ENCODE measurements at regions not wholly inside any gene's neighbourhood (a gene's known extent, or its start where the extent isn't known, plus 50 kb on each side); places are given as distances from the start of the nearest gene placed in this dataset.

DNA sequence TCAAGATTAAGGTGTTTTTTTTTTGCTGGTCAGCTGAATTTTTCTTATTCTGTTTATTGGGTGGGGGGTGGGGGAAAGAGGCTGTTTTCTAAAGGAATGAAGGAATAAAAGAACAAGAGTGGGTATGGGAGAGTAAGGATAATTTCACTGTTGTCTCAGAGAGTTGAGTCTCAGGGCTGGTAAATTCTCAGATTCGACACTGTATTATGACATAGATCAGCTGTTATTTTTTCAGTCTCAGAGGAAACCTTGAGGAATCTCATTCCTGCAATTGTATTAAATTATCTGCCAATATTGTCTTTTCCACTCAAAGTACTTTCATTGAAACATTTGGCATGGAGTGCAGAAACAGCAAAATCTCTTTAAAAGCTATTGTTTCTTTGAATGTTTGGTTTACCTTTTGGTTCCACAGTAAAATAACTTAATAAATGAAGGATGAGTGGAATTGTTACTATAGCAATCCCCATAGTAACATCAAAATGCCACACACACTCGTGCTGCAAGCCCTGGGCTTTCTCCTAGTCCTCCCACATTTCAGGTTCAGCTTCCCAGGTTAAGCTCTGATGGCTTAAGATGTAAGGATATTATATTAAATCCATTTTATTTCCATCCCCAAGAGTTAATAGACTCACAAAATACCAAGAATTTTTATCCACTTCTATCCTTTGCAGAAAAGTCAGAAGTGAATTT is 478.7 kb upstream of the TCF4 start:
- FAIRE-seq = no peak

DNA sequence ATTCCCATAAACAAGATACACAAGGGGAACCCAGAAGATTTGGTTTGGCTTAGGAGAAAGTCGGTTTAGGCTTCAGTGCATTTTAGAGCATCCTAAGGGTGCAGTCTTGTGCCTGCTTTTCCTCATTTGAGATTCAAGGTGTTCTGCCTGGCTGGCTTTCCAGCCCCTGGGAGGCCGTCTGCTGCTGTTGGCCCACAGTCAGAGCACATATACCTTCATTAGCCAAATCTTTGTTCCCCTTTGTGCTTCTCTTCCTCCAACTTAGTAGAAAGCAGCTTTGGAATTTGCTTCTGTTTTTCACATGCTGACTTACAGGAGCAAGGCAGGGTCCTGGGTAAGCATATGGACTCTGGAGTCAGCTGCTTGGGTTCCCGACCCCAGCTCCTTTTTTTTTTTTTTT is 477.1 kb upstream of the TCF4 start:
- FAIRE-seq = no peak

DNA sequence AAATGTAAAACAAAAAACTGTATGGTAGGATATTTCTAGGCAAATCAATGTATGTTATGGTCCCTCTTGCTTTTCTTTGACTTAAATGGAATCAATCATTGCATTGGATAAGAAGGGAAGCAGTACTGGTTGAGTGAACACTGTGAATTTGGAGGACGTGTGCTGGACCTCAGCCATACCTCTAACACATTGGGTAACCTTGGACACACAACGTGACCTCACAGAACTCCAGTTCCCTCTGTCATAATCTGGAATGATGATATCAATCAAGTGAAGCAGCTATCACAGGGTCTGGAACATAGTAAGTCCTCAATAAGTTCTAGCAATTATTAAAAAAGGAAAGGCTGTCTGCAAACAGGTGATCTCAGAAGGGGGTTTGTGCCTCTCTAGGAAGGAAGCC is 474.9 kb upstream of the TCF4 start:
- FAIRE-seq = no peak

DNA sequence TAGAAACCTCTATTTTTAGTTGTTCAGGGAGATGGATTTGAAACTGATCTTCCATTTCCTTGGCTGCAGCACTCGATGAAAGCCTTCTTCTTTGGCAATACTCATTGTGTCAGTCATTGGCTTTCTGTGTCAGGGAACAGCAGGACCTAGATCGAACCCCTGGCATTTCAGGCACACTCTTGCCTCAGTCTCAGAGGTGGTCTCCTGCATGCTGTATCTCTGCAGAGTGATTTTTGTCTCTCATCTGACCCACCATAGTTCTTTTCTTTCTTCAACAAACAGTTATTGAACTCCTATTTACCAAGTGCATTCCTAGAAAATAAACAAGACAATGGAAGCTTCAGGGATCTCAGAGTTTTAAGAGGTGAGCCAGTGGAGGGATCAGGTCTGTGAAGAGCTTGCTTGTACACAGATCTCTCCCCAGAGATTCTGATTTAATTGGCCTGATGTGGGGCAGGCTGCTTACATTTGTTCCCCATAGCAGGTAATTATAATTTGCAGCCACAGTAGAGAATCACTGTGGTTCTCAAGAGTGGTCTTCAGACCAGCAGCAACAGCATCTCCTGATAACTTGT is 473.1 kb upstream of the TCF4 start:
- no peak for FAIRE-seq

DNA sequence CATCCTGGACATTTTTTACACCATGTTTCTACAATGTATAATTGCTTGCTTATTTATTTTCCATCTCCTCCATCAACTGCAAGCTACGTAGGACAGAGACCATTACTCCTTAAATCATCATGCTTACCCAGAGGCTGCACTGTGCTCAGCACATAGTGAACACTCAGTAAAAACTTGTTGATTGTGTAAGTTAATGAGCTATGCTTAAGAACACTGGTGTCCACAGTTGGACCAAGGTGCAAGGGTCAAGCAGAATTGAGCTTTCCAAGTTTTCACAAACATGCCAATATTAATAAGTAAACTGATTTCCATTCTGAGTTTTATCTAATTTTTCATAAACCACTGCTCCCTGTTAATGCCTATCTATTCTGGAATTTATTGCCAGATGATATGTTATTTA is 464.2 kb upstream of the TCF4 start:
- FAIRE-seq = no peak

DNA sequence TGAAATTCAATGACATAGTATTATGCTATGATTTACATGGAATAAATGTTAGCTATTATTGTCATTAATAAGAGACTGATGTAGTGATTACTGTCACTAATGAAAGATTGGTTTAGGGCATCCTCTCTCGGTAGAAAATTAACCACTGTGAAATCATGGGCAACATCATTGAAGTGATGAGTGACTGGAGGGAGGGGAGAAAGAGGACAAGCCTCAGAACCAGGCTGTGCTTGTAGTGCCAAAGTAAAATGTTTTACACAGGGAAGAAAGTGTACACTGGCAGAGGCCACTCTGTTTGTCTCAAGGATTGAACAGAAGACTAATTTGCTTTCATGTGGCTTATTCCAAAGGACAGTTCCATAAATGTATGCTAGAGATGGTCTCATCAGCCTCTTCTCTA is 456.2 kb upstream of the TCF4 start:
- FAIRE-seq = no peak

DNA sequence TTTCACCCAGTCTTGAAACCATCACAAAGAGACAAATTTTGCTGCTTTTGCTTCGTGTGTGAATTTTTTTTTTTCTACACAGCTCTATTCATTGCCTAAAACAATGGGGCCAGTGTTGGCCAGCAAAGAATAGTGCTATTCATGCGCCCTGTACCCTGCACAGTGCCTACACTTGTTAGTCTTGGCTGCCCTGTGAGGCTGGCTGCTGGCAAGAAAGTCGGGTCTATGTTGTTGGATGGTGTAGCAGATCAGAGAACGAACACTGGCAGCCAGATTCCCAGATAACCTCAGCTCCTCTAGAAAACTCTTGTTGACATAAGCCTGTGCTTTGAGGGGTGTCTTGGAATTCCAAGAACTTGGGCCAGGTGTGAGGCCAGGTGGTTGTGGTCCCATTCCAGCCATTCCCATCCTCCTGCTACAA is 455.7 kb upstream of the TCF4 start:
- FAIRE-seq = no peak

DNA sequence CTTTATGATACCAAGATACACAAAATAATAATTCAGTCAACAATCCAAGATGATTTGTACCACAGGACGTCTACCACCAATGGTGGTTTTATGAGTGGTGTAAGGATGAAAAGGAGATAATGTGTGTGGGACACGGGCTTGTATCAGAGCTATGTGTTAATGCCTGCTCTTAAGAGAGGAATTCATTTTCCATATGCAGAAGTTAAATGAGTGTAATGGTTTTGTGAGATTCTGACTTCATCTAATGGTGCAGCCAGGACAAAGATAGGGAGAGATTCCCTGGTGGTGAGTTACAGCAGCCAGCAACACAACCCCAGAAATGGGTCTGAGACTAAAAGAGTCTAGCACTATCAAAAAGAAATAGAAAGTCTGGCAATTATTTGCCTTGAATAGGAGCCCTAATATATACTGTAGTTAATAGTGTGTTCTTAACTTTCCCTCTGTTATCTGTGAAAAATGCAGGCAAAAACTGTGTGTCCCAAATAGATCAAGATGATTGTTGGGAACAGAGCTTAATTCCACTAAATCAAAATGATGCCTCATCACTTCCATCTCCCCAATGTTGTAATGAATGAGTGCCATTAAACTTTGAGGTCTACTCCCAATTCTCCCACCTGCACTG is 455.0 kb upstream of the TCF4 start:
- no peak for FAIRE-seq

DNA sequence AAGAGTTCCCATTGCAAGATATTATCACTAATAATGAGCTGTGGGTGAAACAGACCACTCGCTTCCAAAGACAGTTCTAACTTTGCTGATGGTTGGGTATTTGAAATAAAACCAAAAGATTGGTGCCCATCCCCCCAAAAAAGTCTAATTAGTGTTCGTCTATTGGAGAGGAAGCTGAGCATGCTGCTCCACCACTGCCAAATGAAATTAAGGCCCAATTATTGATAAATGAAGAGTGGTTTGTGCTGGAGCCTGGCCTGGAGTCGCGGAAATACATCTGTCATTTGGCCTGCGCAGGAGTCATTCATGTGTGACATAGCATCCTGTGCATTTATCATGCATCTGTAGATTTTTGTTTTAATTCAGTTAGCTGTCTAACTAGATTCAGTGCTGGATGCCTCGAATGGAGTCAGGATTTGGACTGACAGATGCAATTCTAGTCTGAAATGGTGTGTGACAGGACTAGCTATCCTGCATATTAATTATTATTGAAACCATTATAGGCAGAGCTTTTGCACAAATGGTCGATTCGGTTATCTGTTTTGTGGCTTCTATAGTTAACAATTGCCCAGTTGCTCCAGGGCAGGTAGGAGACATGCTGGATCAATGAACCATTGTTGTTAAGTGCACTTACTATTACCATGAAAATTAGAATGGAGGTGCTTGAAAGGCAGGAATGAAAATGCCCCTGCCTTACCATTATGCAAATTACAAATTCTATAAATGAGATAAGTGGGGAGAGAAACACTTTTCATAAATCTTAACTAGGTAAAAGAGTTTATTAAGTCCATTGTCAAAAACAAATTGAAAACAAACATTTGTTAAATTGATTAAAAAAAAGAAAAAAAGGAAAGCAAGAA is 450.4 kb upstream of the TCF4 start:
- no peak for FAIRE-seq

DNA sequence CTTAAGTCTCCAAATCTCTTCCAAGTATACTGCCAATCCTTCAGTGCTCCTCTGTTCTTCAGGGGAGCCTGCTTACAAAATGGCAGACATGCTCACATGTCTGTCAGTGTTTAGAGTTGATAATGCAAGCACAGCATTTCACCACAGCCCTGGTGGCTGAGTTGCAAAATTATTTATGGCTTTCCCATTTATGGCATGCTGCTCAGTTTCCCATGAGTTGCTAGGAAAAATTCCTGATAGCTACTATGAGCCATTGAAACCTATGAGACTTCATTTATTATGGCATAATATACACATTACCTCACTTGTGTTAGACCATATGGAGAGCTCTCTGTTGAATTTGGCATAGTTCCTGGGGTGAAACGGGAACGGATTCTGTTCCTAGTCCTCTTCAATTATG is 448.7 kb upstream of the TCF4 start:
- no peak for FAIRE-seq

DNA sequence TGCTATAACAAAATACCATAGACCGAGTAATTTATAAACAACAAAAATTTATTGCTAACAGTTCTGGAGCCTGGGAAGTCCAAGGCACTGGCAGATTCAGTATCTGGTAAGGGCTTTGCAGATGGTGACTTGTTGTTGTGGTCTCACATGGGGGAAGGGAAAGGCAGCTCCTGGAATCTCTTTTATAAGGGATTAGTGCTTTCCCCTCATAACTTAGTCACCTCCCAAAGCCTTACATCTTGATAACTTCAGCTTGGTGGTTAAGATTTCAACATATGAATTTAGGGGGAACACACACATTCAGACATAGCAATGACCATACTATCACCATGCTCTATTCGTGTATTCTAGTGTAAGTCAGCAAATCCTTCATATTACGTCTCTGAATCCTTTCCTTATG is 447.6 kb upstream of the TCF4 start:
- no peak for FAIRE-seq

DNA sequence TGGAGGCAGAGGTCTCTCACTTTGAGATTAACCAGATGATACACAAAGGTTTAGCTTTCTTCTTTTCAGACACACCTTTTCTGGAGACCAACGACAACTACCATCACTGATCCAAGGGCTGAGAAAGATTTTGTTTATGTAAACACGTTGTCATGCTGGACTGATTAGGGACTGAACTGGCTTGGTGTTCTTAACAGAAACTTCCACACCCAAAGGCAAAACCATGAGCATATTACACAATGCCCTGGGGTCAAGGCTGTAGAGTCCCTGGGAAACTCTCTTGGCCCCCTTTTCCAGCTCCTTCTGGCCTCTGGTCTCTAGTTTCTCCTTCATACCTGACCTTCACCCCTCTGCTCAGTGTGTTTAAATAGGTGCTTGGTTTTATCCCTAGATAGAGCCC is 447.0 kb upstream of the TCF4 start:
- FAIRE-seq = no peak

DNA sequence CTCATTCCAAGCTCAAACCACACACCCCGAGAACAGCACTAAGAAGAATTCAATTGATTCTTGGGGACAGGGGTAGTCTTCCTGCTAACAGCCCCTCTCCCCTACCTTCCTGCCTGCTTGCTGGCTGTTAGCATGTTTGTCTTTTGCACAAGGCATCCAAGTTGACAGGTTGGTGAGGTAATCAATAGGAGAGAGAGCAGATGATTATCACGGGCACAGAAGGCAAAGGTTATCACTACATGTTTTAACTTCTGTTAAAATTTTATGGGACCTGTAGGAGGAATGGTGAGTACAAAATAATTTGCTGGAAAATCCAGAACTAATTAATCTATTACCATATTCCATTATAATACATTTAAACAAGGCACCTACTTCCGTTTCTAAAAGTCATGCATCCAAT is 442.1 kb upstream of the TCF4 start:
- FAIRE-seq = no peak

DNA sequence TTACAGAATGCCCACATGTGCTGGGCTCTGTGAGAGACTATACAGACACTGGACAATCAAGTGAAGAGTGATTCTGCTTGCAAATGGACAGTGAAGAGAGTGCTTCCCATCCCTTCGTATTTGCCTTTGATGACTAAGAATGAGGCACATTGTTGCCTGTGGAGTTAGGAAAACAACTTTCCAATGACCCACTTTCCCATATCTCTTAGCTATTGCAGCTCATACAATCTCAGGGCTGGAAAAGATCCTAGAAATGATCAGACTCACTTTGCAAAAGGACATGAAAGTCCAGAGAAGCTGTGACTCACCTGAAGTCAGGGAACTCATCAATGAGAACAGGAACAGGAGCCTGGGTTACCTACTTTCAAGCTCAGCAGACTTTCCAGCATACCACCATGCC is 440.5 kb upstream of the TCF4 start:
- no peak for FAIRE-seq

DNA sequence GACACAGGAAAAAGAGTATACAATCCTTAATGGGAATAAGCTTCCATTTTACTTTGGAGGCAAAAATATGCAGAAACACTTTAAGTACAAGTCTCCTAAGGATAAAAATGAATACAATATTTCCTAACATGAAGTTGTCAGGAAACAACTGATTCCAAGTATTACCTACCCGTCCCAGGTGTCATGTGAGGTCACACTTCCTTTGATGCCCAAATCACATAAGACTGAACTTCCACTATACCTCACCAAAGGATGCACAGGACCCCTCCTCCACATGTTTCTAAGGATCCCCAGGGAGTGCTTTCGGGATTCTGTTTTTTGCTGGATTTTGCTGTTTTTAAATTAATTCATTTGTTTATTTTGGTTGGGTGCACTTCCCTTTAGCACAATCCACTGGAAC is 438.5 kb upstream of the TCF4 start:
- FAIRE-seq = no peak

DNA sequence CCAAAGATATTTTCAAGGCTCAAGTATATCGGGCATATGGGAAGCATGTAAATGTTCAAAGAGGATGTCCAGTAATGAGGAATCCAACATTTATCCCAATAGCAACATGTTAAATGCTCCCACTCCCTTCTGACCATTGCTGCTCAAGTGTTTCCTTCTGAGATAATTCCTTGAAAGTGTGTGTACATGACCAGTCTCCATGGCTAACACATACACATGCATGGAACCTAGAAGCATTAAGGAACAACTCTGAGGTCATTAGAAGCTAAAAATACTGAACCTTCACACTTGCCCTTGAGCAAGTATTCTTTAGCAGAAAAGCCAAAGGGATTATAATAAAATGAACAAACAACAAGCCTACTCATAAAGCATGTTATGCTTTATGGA is 433.8 kb upstream of the TCF4 start:
- FAIRE-seq = no peak

DNA sequence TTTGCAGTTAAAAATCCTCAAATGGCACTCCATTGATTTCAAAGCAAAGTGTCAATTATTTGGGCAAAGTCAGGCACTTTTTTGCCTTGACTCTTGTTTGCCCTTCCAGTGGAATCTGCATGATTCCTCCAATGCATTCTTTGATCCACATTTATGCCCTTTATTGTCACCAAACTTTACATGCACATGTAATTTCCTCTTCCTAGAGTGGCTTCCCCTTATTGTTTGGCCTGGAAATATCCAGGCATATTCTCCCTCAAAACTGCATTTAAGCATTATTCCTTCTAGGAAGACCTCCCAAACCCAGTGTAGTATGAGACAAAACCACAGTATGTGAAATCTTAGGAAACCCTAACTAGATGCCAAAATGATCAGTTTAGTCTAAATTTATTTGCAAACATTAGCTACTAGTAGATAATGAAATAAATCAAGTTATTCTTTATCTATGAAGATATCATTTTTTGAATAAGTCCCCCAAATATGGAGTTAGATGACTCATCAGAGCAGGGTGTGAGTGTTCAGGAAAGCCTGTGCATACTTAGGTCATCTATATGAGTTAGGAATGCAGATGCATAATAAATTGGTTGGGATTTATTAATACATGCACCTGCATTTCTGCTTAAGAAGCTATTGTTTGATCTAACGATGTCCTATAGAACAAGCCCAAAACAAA is 433.3 kb upstream of the TCF4 start:
- no peak for FAIRE-seq

DNA sequence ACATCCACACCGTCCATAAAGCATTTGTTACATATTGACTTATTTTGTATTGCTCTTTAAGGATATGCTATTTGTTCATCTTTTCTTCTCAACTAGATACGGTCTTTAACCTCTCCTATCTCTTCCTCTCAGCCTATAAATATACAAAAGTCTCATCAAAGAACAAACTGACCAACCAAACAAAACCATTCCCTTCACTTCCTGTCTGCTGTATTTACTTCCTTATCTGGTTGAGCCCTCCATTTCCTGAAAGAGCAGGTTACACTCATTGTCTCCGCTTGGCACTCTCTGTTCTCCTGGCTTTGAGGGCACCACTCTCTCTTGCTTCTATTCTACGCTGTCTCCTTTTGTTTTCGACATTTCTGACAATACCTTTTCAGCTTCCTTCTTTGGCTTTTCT is 431.9 kb upstream of the TCF4 start:
- no peak for FAIRE-seq

DNA sequence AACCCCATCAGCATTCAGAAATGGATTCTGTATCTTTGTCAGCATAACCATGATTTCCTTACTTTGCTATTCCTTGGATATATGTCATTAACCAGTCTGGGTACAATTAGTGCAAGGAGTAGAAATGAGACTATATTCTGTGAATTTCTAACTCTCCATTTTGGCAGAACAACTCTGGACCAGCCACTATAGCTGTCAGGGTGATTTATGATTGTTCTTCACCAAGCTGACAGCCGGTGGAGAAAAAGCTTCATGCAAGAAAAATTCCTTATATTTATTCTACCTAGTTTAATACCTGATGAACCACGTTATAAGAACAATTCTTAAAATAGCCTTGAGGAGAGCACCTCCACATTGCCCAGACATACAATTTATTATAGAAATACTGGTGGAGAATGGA is 431.2 kb upstream of the TCF4 start:
- FAIRE-seq = no peak

DNA sequence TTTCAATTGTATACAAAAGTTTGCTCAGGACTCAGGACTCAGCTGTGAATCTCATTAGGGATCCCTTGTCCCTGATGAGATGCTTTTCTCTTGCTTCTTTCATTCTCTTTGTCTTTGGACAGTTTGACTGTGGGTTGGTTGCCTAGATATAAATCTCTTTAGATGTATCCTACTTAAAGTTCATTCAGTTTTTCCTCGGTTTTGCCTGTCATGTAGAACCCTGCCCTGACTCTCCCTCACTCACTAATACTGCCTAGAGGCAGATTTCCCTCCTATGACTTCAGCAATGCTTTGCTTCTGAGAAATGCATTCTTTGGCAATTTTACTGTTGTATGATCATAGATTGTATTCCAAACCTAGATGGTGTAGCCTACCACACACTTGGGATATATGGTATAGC is 421.4 kb upstream of the TCF4 start:
- FAIRE-seq = no peak

DNA sequence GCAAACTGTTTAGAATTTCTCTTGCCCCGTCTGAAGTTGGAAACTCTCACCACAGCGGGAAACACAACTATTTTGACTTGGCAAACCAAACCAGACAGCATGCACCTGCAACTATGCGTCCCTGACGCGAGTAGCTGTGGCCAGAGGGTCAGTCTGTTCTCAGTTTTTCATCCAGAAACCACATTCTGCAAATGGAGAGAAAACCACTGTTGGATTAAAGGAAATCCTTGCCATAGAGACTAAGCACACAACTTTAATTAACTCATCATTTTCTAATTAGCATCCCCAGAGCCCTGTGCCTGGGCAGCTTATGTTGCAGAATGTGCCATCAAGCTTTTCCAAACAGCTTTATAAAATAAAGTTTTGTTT is 415.7 kb upstream of the TCF4 start:
- no peak for FAIRE-seq

DNA sequence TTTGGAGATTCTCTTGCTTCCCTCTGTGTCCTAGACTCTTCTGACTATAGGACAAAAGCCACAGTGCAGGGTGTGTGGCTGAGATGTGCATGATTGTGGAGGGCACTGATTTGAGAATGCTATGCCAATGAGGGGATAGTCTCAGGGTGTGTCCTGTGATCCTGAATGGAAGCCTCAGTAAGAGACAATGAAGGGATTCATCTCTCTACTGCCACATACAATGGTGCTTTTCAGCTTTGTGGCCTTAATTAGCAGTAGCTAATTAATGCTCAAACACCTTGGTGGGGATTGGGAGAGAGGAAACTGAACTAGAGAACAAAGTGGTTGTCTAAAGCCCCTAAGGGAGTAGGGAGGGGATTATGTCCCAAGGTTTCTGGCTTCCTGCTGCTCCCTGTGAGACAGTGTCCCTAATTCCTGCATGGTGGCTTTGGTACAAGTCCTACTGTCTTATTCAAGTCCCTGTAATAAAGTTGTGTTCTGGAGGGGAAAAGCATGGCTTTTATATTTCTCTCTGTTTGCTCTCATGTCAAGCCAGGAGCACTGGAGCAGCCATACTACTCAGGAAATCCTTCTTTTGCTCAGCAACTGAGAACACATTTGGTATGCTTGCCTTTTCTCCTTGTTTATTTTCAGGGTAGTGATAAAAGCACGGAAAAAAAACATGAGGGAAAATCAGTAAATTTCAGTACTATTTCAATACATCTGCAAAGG is 415.2 kb upstream of the TCF4 start:
- FAIRE-seq = no peak

DNA sequence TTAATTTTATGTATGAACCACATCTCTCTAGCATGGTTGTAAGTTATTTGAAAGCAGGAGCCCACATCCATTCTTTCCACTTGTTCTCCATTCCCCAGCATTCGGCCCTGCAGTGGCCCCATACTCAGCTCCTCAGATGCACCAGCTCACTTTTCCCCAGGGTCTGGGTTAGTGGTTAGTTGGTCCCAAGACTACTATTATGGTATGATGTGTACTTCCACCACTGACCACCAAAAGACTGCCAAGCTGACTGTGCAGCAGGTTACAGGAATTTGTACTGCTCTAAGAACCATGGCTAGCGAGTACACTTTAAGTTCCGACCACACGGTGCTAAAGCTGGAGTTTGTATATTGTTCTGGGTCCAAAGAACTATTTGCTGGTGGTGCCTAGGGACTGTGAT is 413.6 kb upstream of the TCF4 start:
- no peak for FAIRE-seq

Data from colon (tissue), 2 donors.